ENCODE measurements at regions not wholly inside any gene's neighbourhood (a gene's known extent, or its start where the extent isn't known, plus 50 kb on each side); places are given as distances from the start of the nearest gene placed in this dataset.

GRCh38 chr20:12466915-12467314 lies 541.9 kb upstream of the SPTLC3 start:
- intact Hi-C loops (cut with DNase I), result no loop called here
- DNase-seq, result no peak
- TF ChIP-seq POLR2A (IDR thresholded peaks at IDR 0.05), result no peak
- TF ChIP-seq CTCF (IDR thresholded peaks at IDR 0.05), result no peak
- no peak overlapping the region for H3K27ac ChIP-seq
- WGBS, 2 donors, result 52 to 57% methylated on average over 2 of the region's 2 CpGs
- H3K4me3 ChIP-seq, result no peak overlapping the region
- no peaks in the 10 kb centered on the region for H3K27me3 ChIP-seq
- H3K4me1 ChIP-seq, result no peaks in the 10 kb centered on the region
- no peaks in the 10 kb centered on the region for H3K9me3 ChIP-seq
- no peaks in the 10 kb centered on the region for H3K36me3 ChIP-seq

- Histone ChIP-seq H3K4me3 (no peak overlapping the region), H3K9me3 (no peaks in the 10 kb centered on the region), H3K4me1 (no peaks in the 10 kb centered on the region), H3K27ac (no peak overlapping the region), H3K36me3 (no peaks in the 10 kb centered on the region), H3K27me3 (no peaks in the 10 kb centered on the region)
- WGBS, 2 donors, result 51 to 53% methylated on average over 4 of the region's 4 CpGs
- DNase-seq, result no peak
- TF ChIP-seq CTCF (IDR thresholded peaks at IDR 0.05) (no peak), POLR2A (IDR thresholded peaks at IDR 0.05) (no peak)
- intact Hi-C loops (cut with DNase I), result no loop called here
Observed at GRCh38 chr20:12467758-12468157, 541.0 kb upstream of the SPTLC3 start.

GRCh38 chr20:12482661-12483060 lies 526.1 kb upstream of the SPTLC3 start:
- Histone ChIP-seq H3K36me3 (no peaks in the 10 kb centered on the region), H3K9me3 (no peaks in the 10 kb centered on the region), H3K4me3 (no peak overlapping the region), H3K4me1 (no peaks in the 10 kb centered on the region), H3K27ac (no peak overlapping the region), H3K27me3 (no peaks in the 10 kb centered on the region)
- 75 to 79% methylated on average over 2 of the region's 2 CpGs for whole genome bisulfite sequencing, 2 donors
- no peak for DNase-seq
- intact Hi-C loops (cut with DNase I), result no loop called here
- TF ChIP-seq POLR2A (IDR thresholded peaks at IDR 0.05) (no peak), CTCF (IDR thresholded peaks at IDR 0.05) (no peak)

- no peaks in the 10 kb centered on the region for H3K4me1 ChIP-seq
- no peak overlapping the region for H3K4me3 ChIP-seq
- no peak overlapping the region for H3K27ac ChIP-seq
- H3K27me3 ChIP-seq, result no peaks in the 10 kb centered on the region
- intact Hi-C loops (cut with DNase I), result no loop called here
- no peaks in the 10 kb centered on the region for H3K36me3 ChIP-seq
- TF ChIP-seq POLR2A (IDR thresholded peaks at IDR 0.05) (no peak), CTCF (IDR thresholded peaks at IDR 0.05) (no peak)
- 46 to 56% methylated on average over 2 of the region's 2 CpGs for WGBS, 2 donors
- H3K9me3 ChIP-seq, result no peaks in the 10 kb centered on the region
- DNase-seq, result no peak
Observed at GRCh38 chr20:12502443-12502842, 506.3 kb upstream of the SPTLC3 start.

GRCh38 chr20:12504779-12505178 lies 504.0 kb upstream of the SPTLC3 start:
- 69 to 91% methylated on average over 1 of the region's 1 CpG for WGBS, 2 donors
- intact Hi-C loops (cut with DNase I), result no loop called here
- TF ChIP-seq POLR2A (IDR thresholded peaks at IDR 0.05) (no peak), CTCF (IDR thresholded peaks at IDR 0.05) (no peak)
- Histone ChIP-seq H3K9me3 (no peaks in the 10 kb centered on the region), H3K27ac (no peak overlapping the region), H3K4me1 (no peaks in the 10 kb centered on the region), H3K36me3 (no peaks in the 10 kb centered on the region), H3K27me3 (no peaks in the 10 kb centered on the region), H3K4me3 (no peak overlapping the region)
- no peak for DNase-seq
